Type B pancreatic cell (in vitro differentiated cells): ENCODE measurements at regions not wholly inside any gene's neighbourhood (a gene's known extent, or its start where the extent isn't known, plus 50 kb on each side); places are given as distances from the start of the nearest gene placed in this dataset.
"Not testable (repeated sequence)": the region's sequence is repeated elsewhere in the genome, so short reads cannot be mapped to it uniquely, and the experiment has no call there.

Experiments used
- DNase-seq: peaks from one replicate; pipeline ENCODE4 v3.0.0; 2021; ENCODE audit warnings: mixed read lengths; ENCODE audit not compliant: unreplicated experiment; ENCODE audit errors: extremely low spot score
- H3K27ac Mint-ChIP-seq: 2 replicates; pipeline ENCODE4 v1.8.0; 2021; ENCODE audit warnings: mild to moderate bottlenecking, mixed read lengths
- H3K27me3 Mint-ChIP-seq: 2 replicates; pipeline ENCODE4 v1.8.0; 2021; ENCODE audit warnings: mixed read lengths
- H3K36me3 Mint-ChIP-seq: 2 replicates; pipeline ENCODE4 v1.8.0; 2021; ENCODE audit warnings: mixed read lengths
- H3K4me1 Mint-ChIP-seq: one replicate; pipeline ENCODE4 v1.8.0; 2021; ENCODE audit warnings: mixed read lengths; ENCODE audit not compliant: unreplicated experiment
- H3K4me3 Mint-ChIP-seq: 2 replicates; pipeline ENCODE4 v1.8.0; 2021; ENCODE audit warnings: mild to moderate bottlenecking, mixed read lengths
- H3K9me3 Mint-ChIP-seq: 2 replicates; pipeline ENCODE4 v1.8.0; 2021; ENCODE audit warnings: mixed read lengths
- TF ChIP-seq, protein P1 (sequence below): fragments of 200-600 bp; sonication (generic); conservative IDR thresholded peaks from 2 replicates; pipeline ENCODE4 v1.5.0; 2021; ENCODE audit warnings: antibody characterized with exemption, mild to moderate bottlenecking

DNA sequence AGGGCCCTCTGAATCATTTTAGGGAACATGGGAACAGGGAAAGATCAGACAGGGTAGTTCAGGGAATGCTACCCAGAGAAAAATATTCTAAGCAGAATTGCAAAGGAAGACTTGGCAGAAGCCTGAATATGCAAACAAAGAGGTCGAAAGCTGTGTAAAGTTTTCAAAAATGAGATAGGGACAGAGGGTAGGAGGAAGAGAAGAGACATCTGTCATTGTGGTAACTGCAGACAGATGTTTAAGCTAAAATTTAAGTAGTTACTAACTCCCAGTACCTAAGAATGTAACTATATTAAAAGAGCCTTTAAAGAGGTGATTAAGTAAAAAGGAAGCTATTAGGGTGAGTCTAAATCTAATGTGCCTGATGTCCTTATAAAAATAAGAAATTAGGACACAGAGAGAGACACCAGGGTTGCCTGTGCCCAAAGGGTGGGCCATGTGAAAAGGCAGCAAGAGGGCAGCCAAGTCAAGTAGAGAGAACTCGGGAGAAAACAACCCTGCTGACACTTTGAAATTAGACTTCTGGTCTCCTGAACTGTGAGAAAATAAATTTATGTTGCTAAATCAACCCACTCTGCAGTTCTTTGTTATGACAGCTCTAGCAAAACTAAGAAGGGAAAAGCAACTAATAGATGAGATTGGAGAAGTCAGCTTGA lies 1647.4 kb upstream of the C9orf72 start:
- DNase-seq: no peak
- H3K27me3 Mint-ChIP-seq: peaks cover 25% of the 10 kb centered on the region
- H3K4me1 Mint-ChIP-seq: no peaks in the 10 kb centered on the region
- no peaks in the 10 kb centered on the region for H3K9me3 Mint-ChIP-seq
- TF ChIP-seq, protein P1, sequence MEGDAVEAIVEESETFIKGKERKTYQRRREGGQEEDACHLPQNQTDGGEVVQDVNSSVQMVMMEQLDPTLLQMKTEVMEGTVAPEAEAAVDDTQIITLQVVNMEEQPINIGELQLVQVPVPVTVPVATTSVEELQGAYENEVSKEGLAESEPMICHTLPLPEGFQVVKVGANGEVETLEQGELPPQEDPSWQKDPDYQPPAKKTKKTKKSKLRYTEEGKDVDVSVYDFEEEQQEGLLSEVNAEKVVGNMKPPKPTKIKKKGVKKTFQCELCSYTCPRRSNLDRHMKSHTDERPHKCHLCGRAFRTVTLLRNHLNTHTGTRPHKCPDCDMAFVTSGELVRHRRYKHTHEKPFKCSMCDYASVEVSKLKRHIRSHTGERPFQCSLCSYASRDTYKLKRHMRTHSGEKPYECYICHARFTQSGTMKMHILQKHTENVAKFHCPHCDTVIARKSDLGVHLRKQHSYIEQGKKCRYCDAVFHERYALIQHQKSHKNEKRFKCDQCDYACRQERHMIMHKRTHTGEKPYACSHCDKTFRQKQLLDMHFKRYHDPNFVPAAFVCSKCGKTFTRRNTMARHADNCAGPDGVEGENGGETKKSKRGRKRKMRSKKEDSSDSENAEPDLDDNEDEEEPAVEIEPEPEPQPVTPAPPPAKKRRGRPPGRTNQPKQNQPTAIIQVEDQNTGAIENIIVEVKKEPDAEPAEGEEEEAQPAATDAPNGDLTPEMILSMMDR: no peak
- H3K4me3 Mint-ChIP-seq: no peak overlapping the region
- H3K36me3 Mint-ChIP-seq: no peaks in the 10 kb centered on the region
- H3K27ac Mint-ChIP-seq: no peak overlapping the region

DNA sequence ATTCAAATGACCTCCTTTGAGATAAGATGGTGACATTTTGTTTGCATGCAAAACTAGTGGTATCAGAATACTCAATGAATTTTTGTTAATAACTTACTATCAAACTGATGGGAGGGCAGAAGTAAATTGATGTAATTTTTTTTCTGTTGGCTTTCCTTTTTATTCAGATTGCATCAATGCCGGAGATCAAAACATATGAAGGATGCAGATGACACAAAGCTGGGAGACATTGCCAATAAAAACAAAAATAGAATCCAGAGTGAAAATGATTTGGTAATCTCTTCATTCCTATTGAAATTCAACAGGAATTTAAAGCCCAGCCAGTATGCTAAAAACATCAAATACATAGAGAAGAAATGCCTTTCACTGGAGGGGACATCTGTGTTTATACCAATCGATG lies 1655.3 kb upstream of the C9orf72 start:
- Mint-ChIP-seq H3K27ac (no peak overlapping the region), H3K4me3 (no peak overlapping the region), H3K9me3 (no peaks in the 10 kb centered on the region), H3K27me3 (no peaks in the 10 kb centered on the region), H3K4me1 (no peaks in the 10 kb centered on the region), H3K36me3 (no peaks in the 10 kb centered on the region)
- TF ChIP-seq, protein P1: no peak
- DNase-seq: no peak

DNA sequence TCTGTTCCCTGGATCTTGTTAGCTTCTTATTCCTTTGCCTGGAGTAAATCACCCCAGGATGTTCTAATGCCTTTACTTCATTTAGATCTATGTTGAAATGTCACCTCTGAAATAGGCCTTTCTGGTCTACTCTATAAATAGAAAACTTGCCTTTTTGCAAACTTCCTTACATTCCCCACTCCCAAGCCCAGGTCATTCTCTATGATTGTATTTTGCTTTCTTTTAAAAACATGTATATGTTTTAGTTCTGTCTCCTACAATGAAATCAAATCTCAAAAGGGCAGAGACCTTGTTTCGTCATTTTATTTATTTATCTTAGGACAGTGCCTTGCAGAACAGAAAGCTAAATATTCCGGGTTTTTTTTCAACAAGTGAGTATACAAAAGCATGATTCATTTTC lies 1657.7 kb upstream of the C9orf72 start:
- H3K27ac Mint-ChIP-seq: no peak overlapping the region
- H3K9me3 Mint-ChIP-seq: no peaks in the 10 kb centered on the region
- TF ChIP-seq, protein P1: no peak
- DNase-seq: no peak
- H3K36me3 Mint-ChIP-seq: no peaks in the 10 kb centered on the region
- H3K27me3 Mint-ChIP-seq: no peaks in the 10 kb centered on the region
- H3K4me1 Mint-ChIP-seq: no peaks in the 10 kb centered on the region
- no peak overlapping the region for H3K4me3 Mint-ChIP-seq

DNA sequence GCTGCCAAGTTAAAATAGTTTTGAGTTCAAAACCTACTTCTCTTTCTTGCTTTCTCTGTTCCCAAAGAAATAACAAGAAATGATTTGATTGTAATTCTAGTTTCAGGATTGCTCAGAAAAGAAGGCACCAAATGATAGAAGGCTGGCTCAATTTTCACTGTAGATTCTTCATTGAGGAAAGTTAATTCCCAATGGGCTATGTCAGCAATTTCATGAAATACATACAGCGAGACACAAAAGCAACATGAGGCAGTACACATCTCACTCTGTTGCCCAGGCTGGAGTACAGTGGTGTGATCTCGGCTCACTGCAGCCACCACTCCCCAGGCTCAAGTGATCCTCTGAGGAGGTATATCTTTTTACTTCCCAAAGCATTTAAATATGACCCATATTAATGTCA lies 1659.9 kb upstream of the C9orf72 start:
- H3K36me3 Mint-ChIP-seq: no peaks in the 10 kb centered on the region
- no peak overlapping the region for H3K27ac Mint-ChIP-seq
- H3K4me1 Mint-ChIP-seq: no peaks in the 10 kb centered on the region
- no peaks in the 10 kb centered on the region for H3K27me3 Mint-ChIP-seq
- no peak overlapping the region for H3K4me3 Mint-ChIP-seq
- DNase-seq: no peak
- H3K9me3 Mint-ChIP-seq: no peaks in the 10 kb centered on the region
- TF ChIP-seq, protein P1: no peak

DNA sequence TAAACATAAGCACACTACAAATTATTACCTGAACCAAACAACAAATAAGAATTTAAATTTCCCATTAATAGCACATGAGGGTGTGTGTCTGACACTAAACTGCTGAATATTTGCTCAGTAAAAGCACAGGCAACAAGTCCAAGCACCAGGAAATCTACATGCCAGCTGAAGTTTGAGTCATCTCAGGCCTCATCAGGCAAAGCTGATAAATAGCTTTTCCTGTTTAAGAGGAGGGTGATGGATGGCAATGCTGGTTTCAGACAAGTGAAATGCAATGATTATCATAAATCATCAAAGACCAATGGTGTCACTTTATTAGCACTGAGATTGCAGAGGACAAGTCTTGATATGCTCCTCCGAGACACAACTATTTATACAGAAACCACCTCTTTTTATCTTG lies 1668.0 kb upstream of the C9orf72 start:
- Mint-ChIP-seq H3K27me3 (peaks cover 5% of the 10 kb centered on the region), H3K4me1 (no peaks in the 10 kb centered on the region), H3K4me3 (no peak overlapping the region), H3K27ac (no peak overlapping the region), H3K36me3 (no peaks in the 10 kb centered on the region), H3K9me3 (no peaks in the 10 kb centered on the region)
- DNase-seq: no peak
- TF ChIP-seq, protein P1: no peak

DNA sequence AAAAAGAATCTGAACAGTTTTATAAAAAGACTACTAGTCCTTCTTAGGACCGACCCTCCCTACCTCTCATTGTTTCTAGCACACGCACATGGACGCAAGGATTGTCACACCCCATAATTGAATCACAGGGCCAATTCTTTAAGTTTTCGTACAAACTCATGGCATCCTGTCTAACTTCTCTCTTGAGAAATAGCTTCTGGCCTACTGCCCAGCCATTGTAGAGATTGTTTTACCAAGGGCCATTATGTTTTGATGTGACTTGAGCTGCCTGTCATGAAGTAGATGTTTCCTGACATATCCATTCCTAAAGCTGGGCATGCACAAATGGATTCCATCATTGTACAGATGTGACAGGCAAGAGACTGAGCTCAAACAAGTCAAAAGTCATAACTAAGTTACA lies 1672.1 kb upstream of the C9orf72 start:
- Mint-ChIP-seq H3K4me1 (no peaks in the 10 kb centered on the region), H3K27me3 (peaks cover 5% of the 10 kb centered on the region), H3K4me3 (no peak overlapping the region), H3K27ac (no peak overlapping the region), H3K36me3 (no peaks in the 10 kb centered on the region), H3K9me3 (no peaks in the 10 kb centered on the region)
- no peak for DNase-seq
- TF ChIP-seq, protein P1: no peak

DNA sequence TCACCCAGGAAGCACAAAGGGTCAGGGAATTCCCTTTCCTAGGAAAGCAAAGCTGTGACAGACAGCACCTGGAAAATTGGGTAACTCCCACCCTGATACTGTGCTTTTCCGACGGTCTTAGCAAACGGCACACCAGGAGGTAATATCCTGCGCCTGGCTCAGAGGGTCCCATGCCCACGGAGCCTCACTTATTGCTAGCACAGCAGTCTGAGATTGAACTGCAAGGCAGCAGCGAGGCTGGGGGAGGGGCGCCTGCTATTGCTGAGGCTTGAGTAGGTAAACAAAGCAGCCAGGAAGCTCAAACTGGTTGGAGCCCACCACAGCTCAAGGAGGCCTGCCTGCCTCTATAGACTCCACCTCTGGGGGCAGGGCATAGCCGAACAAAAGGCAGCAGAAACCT lies 1697.1 kb upstream of the C9orf72 start:
- not testable (repeated sequence) for H3K4me3 Mint-ChIP-seq, H3K27me3 Mint-ChIP-seq, H3K4me1 Mint-ChIP-seq, H3K36me3 Mint-ChIP-seq, DNase-seq, H3K9me3 Mint-ChIP-seq, H3K27ac Mint-ChIP-seq
